A549 (cell line): ENCODE measurements at regions not wholly inside any gene's neighbourhood (a gene's known extent, or its start where the extent isn't known, plus 50 kb on each side); places are given as distances from the start of the nearest gene placed in this dataset.

Source experiments
- ATAC-seq, 2 experiments: fragments of 200-7000 bp in 1 of 2; fragments of >200 bp in 1 of 2; cut with Nextera tagmentation in 1 of 2; cut with Tn5 transposase in 1 of 2; 3 replicates each; pipeline versions ENCODE4 v1.8.0 to v1.9.1; 2018 to 2020; ENCODE audit warnings: mild to moderate bottlenecking in 1 of 2, moderate library complexity in 1 of 2
- CTCF ChIA-PET: fragments of 300-600 bp; sonication (Branson Sonifier 250); formaldehyde crosslinking; extraction: SDS; loops from one replicate; lab custom pipeline; 2021; ENCODE audit warnings: antibody characterized with exemption, inconsistent platforms; lab: Yijun Ruan, JAX
- POLR2A ChIA-PET: fragments of 350-600 bp; formaldehyde crosslinking; extraction: SDS; loops from one replicate; lab custom pipeline; 2021; ENCODE audit warnings: antibody characterized with exemption, inconsistent platforms; lab: Yijun Ruan, JAX
- DNase-seq, 2 experiments: peaks; one replicate each; pipeline versions ENCODE4 v3.0.0 to v3.0.0-alpha.2; 2011 to 2016; ENCODE audit warnings: low read depth in 1 of 2, low spot score in 1 of 2
- FAIRE-seq: peaks from 2 replicates; lab custom pipeline; 2011; peaks lifted over from hg19 to GRCh38; lab: Jason Lieb, UNC
- H3K27ac ChIP-seq, 2 experiments: fragments of >200 bp; sonication (Bioruptor Twin); formaldehyde crosslinking; 3 replicates each; pipeline ENCODE4 v1.5.1; 2016 to 2017
- H3K4me1 ChIP-seq: fragments of >200 bp; sonication (Bioruptor Twin); formaldehyde crosslinking; 3 replicates; pipeline ENCODE4 v1.6.1; 2016
- H3K4me2 ChIP-seq: fragments of >200 bp; sonication (Bioruptor Twin); formaldehyde crosslinking; 3 replicates; pipeline ENCODE4 v1.6.1; 2016
- H3K4me3 ChIP-seq: fragments of >200 bp; sonication (Bioruptor Twin); formaldehyde crosslinking; 3 replicates; pipeline ENCODE4 v1.5.1; 2016
- H3K9me3 ChIP-seq: fragments of >200 bp; sonication (Bioruptor Twin); formaldehyde crosslinking; 3 replicates; pipeline ENCODE4 v1.6.1; 2016
- CBX8 ChIP-seq: fragments of 200-600 bp; sonication (generic); IDR thresholded peaks from 2 replicates; pipeline ENCODE4 v1.6.1; 2016
- EHF ChIP-seq: fragments of 250-450 bp; sonication (Bioruptor Pico); IDR thresholded peaks from 2 replicates; pipeline ENCODE4 v1.5.0; 2020; ENCODE audit warnings: mild to moderate bottlenecking
- ELK1 ChIP-seq: fragments of 150-350 bp; IDR thresholded peaks from 2 replicates; pipeline ENCODE4 v1.6.1; 2014; ENCODE audit warnings: low read depth, mild to moderate bottlenecking, low read length
- EP300 ChIP-seq, 2 experiments: fragments of >200 bp; sonication (Bioruptor Twin); formaldehyde crosslinking; IDR thresholded peaks; 2 replicates in 1 of 2; 3 replicates in 1 of 2; pipeline ENCODE4 v1.6.1; 2016 to 2017
- FOSB ChIP-seq: fragments of 250-450 bp; sonication (Bioruptor Pico); IDR thresholded peaks from 2 replicates; pipeline ENCODE4 v1.5.0; 2020; ENCODE audit warnings: mild to moderate bottlenecking, moderate library complexity
- HEYL ChIP-seq: fragments of 250-450 bp; sonication (Bioruptor Pico); IDR thresholded peaks from 2 replicates; pipeline ENCODE4 v1.8.0; 2021; ENCODE audit warnings: mild to moderate bottlenecking, moderate library complexity
- HMGXB4 ChIP-seq: fragments of 250-450 bp; sonication (Bioruptor Pico); IDR thresholded peaks from 2 replicates; pipeline ENCODE4 v1.5.0; 2021; ENCODE audit warnings: mild to moderate bottlenecking, moderate library complexity, borderline replicate concordance
- HOXB13 ChIP-seq: fragments of 250-450 bp; sonication (Bioruptor Pico); IDR thresholded peaks from 2 replicates; pipeline ENCODE4 v1.5.0; 2020; ENCODE audit warnings: low read depth, mild to moderate bottlenecking, moderate library complexity
- HOXB5 ChIP-seq: fragments of 250-450 bp; sonication (Bioruptor Pico); IDR thresholded peaks from 2 replicates; pipeline ENCODE4 v1.5.0; 2020; ENCODE audit warnings: mild to moderate bottlenecking, moderate library complexity
- MAX ChIP-seq: IDR thresholded peaks from 2 replicates; pipeline ENCODE4 v1.6.1; 2012
- NFE2L2 ChIP-seq: fragments of 150-350 bp; conservative IDR thresholded peaks from 2 replicates; pipeline ENCODE4 v1.6.1; 2014; ENCODE audit warnings: low read length
- POLR2A ChIP-seq: IDR thresholded peaks from 2 replicates; pipeline ENCODE4 v1.6.1; 2012; ENCODE audit warnings: mild to moderate bottlenecking, low read length
- RAD21 ChIP-seq, 2 experiments: fragments of >200 bp in 1 of 2; sonication (Bioruptor Twin) in 1 of 2; formaldehyde crosslinking in 1 of 2; IDR thresholded peaks in 1 of 2; conservative IDR thresholded peaks in 1 of 2; 2 replicates in 1 of 2; 3 replicates in 1 of 2; pipeline ENCODE4 v1.6.1; 2012 to 2018; ENCODE audit warnings: inconsistent platforms in 1 of 2
- RCOR1 ChIP-seq: fragments of 150-350 bp; IDR thresholded peaks from 2 replicates; pipeline ENCODE4 v1.6.1; 2014; ENCODE audit warnings: antibody characterized with exemption, low read length, low read depth
- RFX5 ChIP-seq: fragments of 450-650 bp; IDR thresholded peaks from 2 replicates; pipeline ENCODE4 v1.7.1; 2014; ENCODE audit warnings: antibody characterized with exemption, mild to moderate bottlenecking, moderate library complexity
- SMC3 ChIP-seq: fragments of >200 bp; sonication (Bioruptor Twin); formaldehyde crosslinking; IDR thresholded peaks from 3 replicates; pipeline ENCODE4 v1.6.1; 2018; ENCODE audit warnings: inconsistent platforms
- USF2 ChIP-seq: fragments of 450-650 bp; IDR thresholded peaks from 2 replicates; pipeline ENCODE4 v1.6.1; 2014; ENCODE audit warnings: antibody characterized with exemption
- ZC3H11A ChIP-seq: fragments of 450-650 bp; IDR thresholded peaks from 2 replicates; pipeline ENCODE4 v1.6.1; 2014; ENCODE audit warnings: antibody characterized with exemption, mild to moderate bottlenecking
- ZFP36 ChIP-seq: fragments of 450-650 bp; IDR thresholded peaks from 2 replicates; pipeline ENCODE4 v1.6.1; 2014; ENCODE audit warnings: borderline replicate concordance; ENCODE audit not compliant: partially characterized antibody
- ZNF302 ChIP-seq: fragments of 250-450 bp; sonication (Bioruptor Pico); IDR thresholded peaks from 2 replicates; pipeline ENCODE4 v1.9.0; 2021; ENCODE audit warnings: inconsistent platforms, mild to moderate bottlenecking, moderate library complexity
- WGBS: methylation state at CpG from one replicate; pipeline ENCODE4 v1.1.6; 2017; ENCODE audit errors: missing lambda C conversion rate; 5-methylcytosine and 5-hydroxymethylcytosine counted together

- ATAC-seq, result no peak
- 0% methylated on average over 3 of the region's 3 CpGs for WGBS
- Histone ChIP-seq H3K9me3 (no peaks in the 10 kb centered on the region), H3K4me2 (no peak overlapping the region), H3K4me1 (no peaks in the 10 kb centered on the region)
- DNase-seq, result no peak
- no peak for TF ChIP-seq ZC3H11A
- TF ChIP-seq CBX8, result no peak
- no peak for TF ChIP-seq HMGXB4 (CRISPR knock-in tag)
- TF ChIP-seq HEYL (CRISPR knock-in tag), result no peak
- no peak for TF ChIP-seq MAX
- TF ChIP-seq RFX5, result no peak
- TF ChIP-seq RAD21 (conservative IDR thresholded peaks at IDR 0.05 in 1 of 2, IDR thresholded peaks at IDR 0.05 in 1 of 2), result no peak
- no peak for TF ChIP-seq ELK1
- TF ChIP-seq POLR2A, result no peak
- TF ChIP-seq NFE2L2, result no peak
- no peak for TF ChIP-seq HOXB13
- TF ChIP-seq FOSB (CRISPR knock-in tag), result no peak
- TF ChIP-seq EHF, result no peak
- no peak for TF ChIP-seq EP300 (IDR thresholded peaks at IDR 0.05)
- no peak for TF ChIP-seq HOXB5 (CRISPR knock-in tag)
- TF ChIP-seq RCOR1, result no peak
- TF ChIP-seq ZNF302 (CRISPR knock-in tag), result no peak
- TF ChIP-seq, all 56 proteins: peak for 0
- Histone ChIP-seq H3K27ac (no peak overlapping the region), H3K4me3 (no peak overlapping the region)
- ChIA-PET POLR2A (no interaction called here), CTCF (no interaction called here)
- no peak for FAIRE-seq
Measured at GRCh38 chr1:95575291-95575690, 341.3 kb downstream of the RWDD3 start.

- 0% methylated on average over 3 of the region's 3 CpGs for WGBS
Measured at GRCh38 chr1:95578462-95578861, 344.5 kb downstream of the RWDD3 start.

More at GRCh38 chr1:95578462-95578861, 344.5 kb downstream of the RWDD3 start:
- no peak overlapping the region for H3K4me3 ChIP-seq
- TF ChIP-seq SMC3 (no peak), MAX (no peak), HMGXB4 (CRISPR knock-in tag) (no peak), ZNF302 (CRISPR knock-in tag) (no peak), ZFP36 (no peak), USF2 (no peak)
- FAIRE-seq, result no peak
- no peaks in the 10 kb centered on the region for H3K4me1 ChIP-seq
- CTCF ChIA-PET, result no interaction called here
- POLR2A ChIA-PET, result no interaction called here
- no peak overlapping the region for H3K27ac ChIP-seq
- DNase-seq, result no peak
- H3K9me3 ChIP-seq, result no peaks in the 10 kb centered on the region
- H3K4me2 ChIP-seq, result no peak overlapping the region
- no peak for ATAC-seq
